SK-N-SH (cell line): ENCODE measurements at regions not wholly inside any gene's neighbourhood (a gene's known extent, or its start where the extent isn't known, plus 50 kb on each side); places are given as distances from the start of the nearest gene placed in this dataset.
A peak's percentile ranks its signal among the peaks of the same experiment; 100 is the strongest.

ENCODE experiments used
- CTCF ChIA-PET: fragments of 300-600, 350-600 bp; formaldehyde crosslinking; extraction: SDS; loops from one replicate; lab custom pipeline; 2021; lab: Yijun Ruan, JAX
- POLR2A ChIA-PET: fragments of 350-600 bp; sonication (Branson Sonifier 250); formaldehyde crosslinking; extraction: SDS; loops from one replicate; lab custom pipeline; 2020; ENCODE audit warnings: antibody characterized with exemption, inconsistent platforms; lab: Yijun Ruan, JAX
- DNase-seq: peaks from one replicate; pipeline ENCODE4 v3.0.0; 2012
- H2AFZ ChIP-seq: fragments of 200-600 bp; sonication (generic); 2 replicates; pipeline ENCODE4 v1.8.1; 2016; ENCODE audit warnings: antibody characterized with exemption, mild to moderate bottlenecking, low read depth
- H3F3A ChIP-seq: fragments of 200-600 bp; sonication (generic); replicated peaks from 2 replicates; pipeline ENCODE3; 2016; ENCODE audit warnings: antibody characterized with exemption, mild to moderate bottlenecking; ENCODE audit not compliant: insufficient read depth
- H3K27ac ChIP-seq, 2 experiments: fragments of 200-500 bp in 1 of 2; fragments of 200-600 bp in 1 of 2; sonication (Bioruptor generic) in 1 of 2; sonication (generic), shearing (Covaris generic) in 1 of 2; 2 replicates each; pipeline versions ENCODE4 v1.5.1 to v1.6.1; 2014 to 2016; ENCODE audit warnings: low read depth in 2 of 2, inconsistent platforms in 1 of 2, low read length in 1 of 2, mild to moderate bottlenecking in 1 of 2, mixed read lengths in 1 of 2
- H3K27me3 ChIP-seq: fragments of 200-600 bp; sonication (generic), shearing (Covaris generic); 2 replicates; pipeline ENCODE4 v1.6.1; 2016; ENCODE audit warnings: mixed run types; ENCODE audit not compliant: insufficient read depth
- H3K36me3 ChIP-seq, 2 experiments: fragments of 200-500 bp in 1 of 2; fragments of 200-600 bp in 1 of 2; sonication (Bioruptor generic) in 1 of 2; sonication (generic) in 1 of 2; replicated peaks in 1 of 2; 2 replicates each; pipeline versions ENCODE3 to v1.5.1; 2014 to 2016; ENCODE audit warnings: low read length in 1 of 2, mild to moderate bottlenecking in 1 of 2; ENCODE audit not compliant: insufficient read depth in 2 of 2, control insufficient read depth in 1 of 2
- H3K4me1 ChIP-seq, 2 experiments: fragments of 200-500 bp in 1 of 2; fragments of 200-600 bp in 1 of 2; sonication (Bioruptor generic) in 1 of 2; sonication (generic), shearing (Covaris generic) in 1 of 2; 2 replicates each; pipeline versions ENCODE4 v1.5.1 to v1.6.1; 2014 to 2016; ENCODE audit warnings: low read depth in 1 of 2, low read length in 1 of 2, mixed run types in 1 of 2; ENCODE audit not compliant: insufficient read depth in 2 of 2, control insufficient read depth in 1 of 2
- H3K4me2 ChIP-seq: fragments of 200-600 bp; sonication (generic), shearing (Covaris generic); 2 replicates; pipeline ENCODE4 v1.6.1; 2017; ENCODE audit warnings: mixed run types
- H3K4me3 ChIP-seq, 2 experiments: fragments of 200-500 bp in 1 of 2; fragments of 200-600 bp in 1 of 2; sonication (Bioruptor generic) in 1 of 2; sonication (generic), shearing (Covaris generic) in 1 of 2; 2 replicates each; pipeline versions ENCODE4 v1.5.1 to v1.8.1; 2014 to 2016; ENCODE audit warnings: low read depth in 2 of 2, inconsistent platforms in 1 of 2, low read length in 1 of 2, mild to moderate bottlenecking in 1 of 2, mixed read lengths in 1 of 2, moderate library complexity in 1 of 2
- H3K79me2 ChIP-seq: fragments of 200-600 bp; sonication (generic); 2 replicates; pipeline ENCODE4 v1.8.1; 2017; ENCODE audit warnings: mild to moderate bottlenecking; ENCODE audit not compliant: insufficient read depth
- H3K9ac ChIP-seq: fragments of 200-600 bp; sonication (generic); 2 replicates; pipeline ENCODE4 v1.6.1; 2017; ENCODE audit warnings: mixed run types
- H3K9me2 ChIP-seq: fragments of 200-600 bp; sonication (generic); 2 replicates; pipeline ENCODE4 v1.6.1; 2017; ENCODE audit warnings: mixed run types
- H3K9me3 ChIP-seq: fragments of 200-600 bp; sonication (generic); 2 replicates; pipeline ENCODE4 v1.6.1; 2017; ENCODE audit warnings: mixed run types, mild to moderate bottlenecking, moderate library complexity
- H4K20me1 ChIP-seq: fragments of 200-600 bp; sonication (generic); 2 replicates; pipeline ENCODE4 v1.6.1; 2017; ENCODE audit warnings: mild to moderate bottlenecking, mixed run types; ENCODE audit not compliant: insufficient read depth
- CHD2 ChIP-seq: fragments of 150-350 bp; IDR thresholded peaks from 2 replicates; pipeline ENCODE4 v1.6.1; 2018; ENCODE audit warnings: low read length; ENCODE audit not compliant: partially characterized antibody
- EZH2phosphoT487 ChIP-seq: fragments of 200-600 bp; sonication (generic); IDR thresholded peaks from 2 replicates; pipeline ENCODE4 v1.6.1; 2017; ENCODE audit warnings: low read depth, mixed run types, mild to moderate bottlenecking, antibody characterized with exemption, moderate library complexity, borderline replicate concordance
- FOSL2 ChIP-seq: IDR thresholded peaks from 2 replicates; pipeline ENCODE4 v1.4.0; 2012; ENCODE audit warnings: low read depth, mild to moderate bottlenecking, moderate library complexity, borderline replicate concordance
- FOXJ3 ChIP-seq: sonication (generic); formaldehyde crosslinking; IDR thresholded peaks from 2 replicates; pipeline ENCODE4 v1.5.1; 2020; ENCODE audit warnings: mild to moderate bottlenecking, missing genetic modification reagents
- FOXM1 ChIP-seq: IDR thresholded peaks from 2 replicates; pipeline ENCODE4 v1.4.0; 2012; ENCODE audit warnings: low read depth, mild to moderate bottlenecking
- JUND ChIP-seq: IDR thresholded peaks from 2 replicates; pipeline ENCODE4 v1.4.0; 2012
- MEF2A ChIP-seq: IDR thresholded peaks from 2 replicates; pipeline ENCODE4 v1.4.0; 2012; ENCODE audit warnings: low read depth, borderline replicate concordance
- MXI1 ChIP-seq: IDR thresholded peaks from 2 replicates; pipeline ENCODE4 v1.6.1; 2012; ENCODE audit warnings: mild to moderate bottlenecking, low read depth, low read length, improper control_type of control experiment
- NFIC ChIP-seq: IDR thresholded peaks from 2 replicates; pipeline ENCODE4 v1.4.0; 2012; ENCODE audit warnings: borderline replicate concordance
- POLR2AphosphoS5 ChIP-seq: IDR thresholded peaks from 2 replicates; pipeline ENCODE4 v1.6.1; 2012; ENCODE audit warnings: low read depth, low read length
- RAD21 ChIP-seq: IDR thresholded peaks from 2 replicates; pipeline ENCODE4 v1.6.1; 2012; ENCODE audit warnings: mild to moderate bottlenecking, low read length
- RCOR1 ChIP-seq: fragments of 150-350 bp; IDR thresholded peaks from 2 replicates; pipeline ENCODE4 v1.6.1; 2017; ENCODE audit warnings: antibody characterized with exemption, low read length
- RFX5 ChIP-seq: IDR thresholded peaks from 2 replicates; pipeline ENCODE4 v1.6.1; 2012; ENCODE audit warnings: mild to moderate bottlenecking, improper control_type of control experiment, low read length
- RXRA ChIP-seq: IDR thresholded peaks from 2 replicates; pipeline ENCODE4 v1.4.0; 2012; ENCODE audit warnings: low read depth, mild to moderate bottlenecking, borderline replicate concordance
- SMC3 ChIP-seq: IDR thresholded peaks from 2 replicates; pipeline ENCODE4 v1.6.1; 2012; ENCODE audit warnings: low read depth, low read length, improper control_type of control experiment
- TEAD4 ChIP-seq: IDR thresholded peaks from 2 replicates; pipeline ENCODE4 v1.4.0; 2012; ENCODE audit warnings: mild to moderate bottlenecking, borderline replicate concordance; ENCODE audit not compliant: insufficient read depth
- USF2 ChIP-seq: fragments of 150-350 bp; IDR thresholded peaks from 2 replicates; pipeline ENCODE4 v1.6.1; 2017; ENCODE audit warnings: antibody characterized with exemption, low read length, low read depth, borderline replicate concordance
- YY1 ChIP-seq: IDR thresholded peaks from 2 replicates; pipeline ENCODE4 v1.4.0; 2012; ENCODE audit warnings: low read depth, mild to moderate bottlenecking
- WGBS: methylation state at CpG from one replicate; pipeline ENCODE4 v1.1.6; 2017; ENCODE audit warnings: low lambda C conversion rate; 5-methylcytosine and 5-hydroxymethylcytosine counted together
- TF ChIP-seq, protein P1 (sequence below): IDR thresholded peaks from 2 replicates; pipeline ENCODE4 v1.6.1; 2012; ENCODE audit warnings: mild to moderate bottlenecking, low read depth, low read length, moderate library complexity
- TF ChIP-seq, protein P2 (sequence below): fragments of 200-600 bp; sonication (generic); IDR thresholded peaks from 2 replicates; pipeline ENCODE4 v1.6.1; 2017; ENCODE audit warnings: antibody characterized with exemption, mild to moderate bottlenecking, moderate library complexity
- TF ChIP-seq, protein P3 (sequence below): IDR thresholded peaks from 2 replicates; pipeline ENCODE4; 2012

- CTCF ChIA-PET = no interaction called here
Measured at GRCh38 chr6:4314201-4314707, 178.9 kb upstream of the ECI2 start.

DNA sequence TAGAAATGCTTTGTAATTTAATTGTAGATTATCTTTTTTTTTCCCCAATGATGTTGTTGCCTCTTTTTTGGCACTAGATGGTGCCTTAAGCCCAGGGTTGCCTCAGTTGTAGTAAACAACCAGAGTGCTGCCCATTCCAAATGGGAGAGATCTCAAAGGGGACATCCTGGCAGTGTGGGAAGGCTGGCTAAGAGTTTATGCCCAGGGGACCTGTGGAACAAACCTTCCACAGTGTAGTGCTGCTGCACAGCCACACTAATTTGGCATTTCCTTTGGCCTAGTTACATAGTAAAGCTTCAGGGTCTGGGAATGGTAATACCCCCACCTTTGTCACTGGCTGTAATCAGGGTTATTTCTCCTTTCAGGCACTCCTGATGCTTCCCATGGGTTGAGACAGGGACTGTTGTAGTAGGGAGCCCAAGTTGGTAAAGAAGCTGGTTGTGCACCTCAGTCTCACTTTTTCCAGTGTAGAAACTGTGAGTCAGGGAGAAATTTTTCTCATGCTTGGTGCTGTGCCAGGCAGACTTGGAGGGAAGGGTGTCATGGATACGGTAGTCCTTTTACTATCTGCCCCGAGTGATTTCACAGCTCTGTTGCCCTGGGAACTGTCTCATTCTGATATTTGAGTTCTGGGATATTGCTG is 177.8 kb upstream of the ECI2 start:
- H3F3A ChIP-seq = peaks cover 3% of the 10 kb centered on the region
- ChIA-PET CTCF (interaction anchor here (0.8 kb wide), 1 partner anchor 18 kb away, joined by 3 read pairs; no protein-coding TSS in a partner anchor), POLR2A (no interaction called here)
- no peaks in the 10 kb centered on the region for H3K79me2 ChIP-seq
- no peak overlapping the region for H2AFZ ChIP-seq
- H3K9ac ChIP-seq = peak overlapping the region; percentile 42; the same call in 1 of the 2 replicates
- no peaks in the 10 kb centered on the region for H4K20me1 ChIP-seq
- peaks cover 7% of the 10 kb centered on the region; the same call in 1 of the 2 replicates for H3K9me3 ChIP-seq
- no peak overlapping the region; a peak in 1 of 4 replicates for H3K4me3 ChIP-seq
- DNase-seq = no peak
- H3K4me1 ChIP-seq = peaks cover 4 to 15% of the 10 kb centered on the region in 2 experiments; a peak in 2 of 4 replicates
- H3K27me3 ChIP-seq = no peaks in the 10 kb centered on the region
- H3K27ac ChIP-seq = peak overlapping the region; percentile 34 to 76; a peak in 3 of 4 replicates
- WGBS = 0% methylated on average over 2 of the region's 2 CpGs
- no peaks in the 10 kb centered on the region for H3K9me2 ChIP-seq
- H3K36me3 ChIP-seq = no peaks in the 10 kb centered on the region
- H3K4me2 ChIP-seq = peak overlapping the region; percentile 32; the same call in 1 of the 2 replicates
- TF ChIP-seq MXI1 = no peak
- TF ChIP-seq EZH2phosphoT487 = no peak
- TF ChIP-seq, protein P1, sequence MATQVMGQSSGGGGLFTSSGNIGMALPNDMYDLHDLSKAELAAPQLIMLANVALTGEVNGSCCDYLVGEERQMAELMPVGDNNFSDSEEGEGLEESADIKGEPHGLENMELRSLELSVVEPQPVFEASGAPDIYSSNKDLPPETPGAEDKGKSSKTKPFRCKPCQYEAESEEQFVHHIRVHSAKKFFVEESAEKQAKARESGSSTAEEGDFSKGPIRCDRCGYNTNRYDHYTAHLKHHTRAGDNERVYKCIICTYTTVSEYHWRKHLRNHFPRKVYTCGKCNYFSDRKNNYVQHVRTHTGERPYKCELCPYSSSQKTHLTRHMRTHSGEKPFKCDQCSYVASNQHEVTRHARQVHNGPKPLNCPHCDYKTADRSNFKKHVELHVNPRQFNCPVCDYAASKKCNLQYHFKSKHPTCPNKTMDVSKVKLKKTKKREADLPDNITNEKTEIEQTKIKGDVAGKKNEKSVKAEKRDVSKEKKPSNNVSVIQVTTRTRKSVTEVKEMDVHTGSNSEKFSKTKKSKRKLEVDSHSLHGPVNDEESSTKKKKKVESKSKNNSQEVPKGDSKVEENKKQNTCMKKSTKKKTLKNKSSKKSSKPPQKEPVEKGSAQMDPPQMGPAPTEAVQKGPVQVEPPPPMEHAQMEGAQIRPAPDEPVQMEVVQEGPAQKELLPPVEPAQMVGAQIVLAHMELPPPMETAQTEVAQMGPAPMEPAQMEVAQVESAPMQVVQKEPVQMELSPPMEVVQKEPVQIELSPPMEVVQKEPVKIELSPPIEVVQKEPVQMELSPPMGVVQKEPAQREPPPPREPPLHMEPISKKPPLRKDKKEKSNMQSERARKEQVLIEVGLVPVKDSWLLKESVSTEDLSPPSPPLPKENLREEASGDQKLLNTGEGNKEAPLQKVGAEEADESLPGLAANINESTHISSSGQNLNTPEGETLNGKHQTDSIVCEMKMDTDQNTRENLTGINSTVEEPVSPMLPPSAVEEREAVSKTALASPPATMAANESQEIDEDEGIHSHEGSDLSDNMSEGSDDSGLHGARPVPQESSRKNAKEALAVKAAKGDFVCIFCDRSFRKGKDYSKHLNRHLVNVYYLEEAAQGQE = no peak
- no peak for TF ChIP-seq FOXM1
- no peak for TF ChIP-seq MEF2A
- TF ChIP-seq FOSL2 = peak; percentile 44; the same call in 1 of the 2 replicates
- TF ChIP-seq TEAD4 = no peak
- no peak for TF ChIP-seq YY1
- peak; percentile 38 for TF ChIP-seq SMC3
- no peak for TF ChIP-seq POLR2AphosphoS5
- TF ChIP-seq, protein P2, sequence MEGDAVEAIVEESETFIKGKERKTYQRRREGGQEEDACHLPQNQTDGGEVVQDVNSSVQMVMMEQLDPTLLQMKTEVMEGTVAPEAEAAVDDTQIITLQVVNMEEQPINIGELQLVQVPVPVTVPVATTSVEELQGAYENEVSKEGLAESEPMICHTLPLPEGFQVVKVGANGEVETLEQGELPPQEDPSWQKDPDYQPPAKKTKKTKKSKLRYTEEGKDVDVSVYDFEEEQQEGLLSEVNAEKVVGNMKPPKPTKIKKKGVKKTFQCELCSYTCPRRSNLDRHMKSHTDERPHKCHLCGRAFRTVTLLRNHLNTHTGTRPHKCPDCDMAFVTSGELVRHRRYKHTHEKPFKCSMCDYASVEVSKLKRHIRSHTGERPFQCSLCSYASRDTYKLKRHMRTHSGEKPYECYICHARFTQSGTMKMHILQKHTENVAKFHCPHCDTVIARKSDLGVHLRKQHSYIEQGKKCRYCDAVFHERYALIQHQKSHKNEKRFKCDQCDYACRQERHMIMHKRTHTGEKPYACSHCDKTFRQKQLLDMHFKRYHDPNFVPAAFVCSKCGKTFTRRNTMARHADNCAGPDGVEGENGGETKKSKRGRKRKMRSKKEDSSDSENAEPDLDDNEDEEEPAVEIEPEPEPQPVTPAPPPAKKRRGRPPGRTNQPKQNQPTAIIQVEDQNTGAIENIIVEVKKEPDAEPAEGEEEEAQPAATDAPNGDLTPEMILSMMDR = peak; percentile 57
- peak; percentile 49 for TF ChIP-seq RAD21
- no peak for TF ChIP-seq USF2

More at GRCh38 chr6:4314201-4314707, 178.9 kb upstream of the ECI2 start:
- POLR2A ChIA-PET = no interaction called here
- no peak overlapping the region for H3K9ac ChIP-seq
- no peaks in the 10 kb centered on the region for H3K79me2 ChIP-seq
- peaks cover 7% of the 10 kb centered on the region; the same call in 1 of the 2 replicates for H3K9me3 ChIP-seq
- no peaks in the 10 kb centered on the region for H3K9me2 ChIP-seq
- H3K27me3 ChIP-seq = no peaks in the 10 kb centered on the region
- WGBS = 54% methylated on average over 2 of the region's 2 CpGs
- peaks cover 3% of the 10 kb centered on the region for H3F3A ChIP-seq
- H3K4me2 ChIP-seq = no peak overlapping the region
- peak overlapping the region in 1 of 2 experiments; percentile 76; a peak in 1 of 4 replicates for H3K27ac ChIP-seq
- H3K36me3 ChIP-seq = no peaks in the 10 kb centered on the region
- H3K4me3 ChIP-seq = no peak overlapping the region
- no peaks in the 10 kb centered on the region for H4K20me1 ChIP-seq
- H2AFZ ChIP-seq = no peak overlapping the region
- TF ChIP-seq SMC3 (no peak), FOXJ3 (CRISPR knock-in tag) (no peak), JUND (no peak), NFIC (no peak), CHD2 (no peak), RXRA (no peak), TEAD4 (no peak), RFX5 (no peak), RCOR1 (no peak)
- TF ChIP-seq, protein P3, sequence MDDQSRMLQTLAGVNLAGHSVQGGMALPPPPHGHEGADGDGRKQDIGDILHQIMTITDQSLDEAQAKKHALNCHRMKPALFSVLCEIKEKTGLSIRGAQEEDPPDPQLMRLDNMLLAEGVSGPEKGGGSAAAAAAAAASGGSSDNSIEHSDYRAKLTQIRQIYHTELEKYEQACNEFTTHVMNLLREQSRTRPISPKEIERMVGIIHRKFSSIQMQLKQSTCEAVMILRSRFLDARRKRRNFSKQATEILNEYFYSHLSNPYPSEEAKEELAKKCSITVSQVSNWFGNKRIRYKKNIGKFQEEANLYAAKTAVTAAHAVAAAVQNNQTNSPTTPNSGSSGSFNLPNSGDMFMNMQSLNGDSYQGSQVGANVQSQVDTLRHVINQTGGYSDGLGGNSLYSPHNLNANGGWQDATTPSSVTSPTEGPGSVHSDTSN = no peak
- H3K4me1 ChIP-seq = peaks cover 4 to 15% of the 10 kb centered on the region in 2 experiments; a peak in 2 of 4 replicates
- DNase-seq = no peak
